Pancreas (tissue), 10 donors: ENCODE measurements at regions not wholly inside any gene's neighbourhood (a gene's known extent, or its start where the extent isn't known, plus 50 kb on each side); places are given as distances from the start of the nearest gene placed in this dataset.

Experiments used
- ATAC-seq, 4 donors: fragments of 200-7000 bp; cut with Tn5 transposase; one replicate each; pipeline versions ENCODE4 v1.8.0 to v1.9.1; 2020; ENCODE audit warnings: mild to moderate bottlenecking in 4 of 4, moderate library complexity in 4 of 4
- DNase-seq, 6 donors: peaks; one replicate each; pipeline ENCODE4 v3.0.0-alpha.2; 2020
- FAIRE-seq: peaks from 2 replicates; lab custom pipeline; 2012; peaks lifted over from hg19 to GRCh38; lab: Jason Lieb, UNC
- H3K27ac ChIP-seq, 4 donors: fragments of 200-600 bp; sonication (generic); 1 replicate in 3 of 4; 2 replicates in 1 of 4; pipeline versions ENCODE4 v1.5.0 to v1.8.0; 2020
- H3K27me3 ChIP-seq, 4 donors: fragments of 200-600 bp; one replicate each; pipeline ENCODE4 v1.8.0; 2021
- H3K36me3 ChIP-seq, 3 donors: fragments of 200-600 bp; sonication (generic) in 1 of 3; one replicate each; pipeline versions ENCODE4 v1.5.0 to v1.8.0; 2020 to 2021
- H3K4me1 ChIP-seq, 3 donors: fragments of 200-600 bp; one replicate each; pipeline ENCODE4 v1.8.0; 2021
- H3K4me3 ChIP-seq, 4 donors: fragments of 200-600 bp; sonication (generic) in 2 of 4; one replicate each; pipeline versions ENCODE4 v1.5.0 to v1.8.0; 2020 to 2021
- H3K9me3 ChIP-seq, 4 donors: fragments of 200-600 bp; one replicate each; pipeline ENCODE4 v1.8.0; 2021
- WGBS, 2 donors: extraction: QIAGEN DNeasy Blood & Tissue Kit; methylation state at CpG; one replicate each; pipeline ENCODE4 v1.1.7; 2013; 5-methylcytosine and 5-hydroxymethylcytosine counted together
- intact Hi-C, 3 donors: fragments of 100-400 bp; cut with DNase I; formaldehyde crosslinking; loops; one replicate each; pipeline versions ENCODE4 v1.11.1 to v1.14.2; 2022
- TF ChIP-seq, protein P1 (sequence below), 4 donors: fragments of 200-600 bp; sonication (generic) in 3 of 4; IDR thresholded peaks; one replicate each; pipeline versions ENCODE4 v1.5.0 to v1.8.0; 2021; ENCODE audit warnings: antibody characterized with exemption in 4 of 4
- donor health status: healthy with polysubstance abuse.
- donor health status: DM: no; HTN: no; CAD: no; lungs with moderate emphysema.
- donor health status: DM: no; HTN: no; CAD: no.
- donor health status: control.
- donor health status: control.
- donor health status: Bipolar disorder and iron deficiency.
- donor health status: DM: yes; HTN: yes; CAD: no.
- donor health status: DM: no; HTN: no; CAD: no.
- donor health status: DM: no; HTN: no; CAD: no.
- donor health status: DM: yes; HTN: yes; CAD: no.

DNA sequence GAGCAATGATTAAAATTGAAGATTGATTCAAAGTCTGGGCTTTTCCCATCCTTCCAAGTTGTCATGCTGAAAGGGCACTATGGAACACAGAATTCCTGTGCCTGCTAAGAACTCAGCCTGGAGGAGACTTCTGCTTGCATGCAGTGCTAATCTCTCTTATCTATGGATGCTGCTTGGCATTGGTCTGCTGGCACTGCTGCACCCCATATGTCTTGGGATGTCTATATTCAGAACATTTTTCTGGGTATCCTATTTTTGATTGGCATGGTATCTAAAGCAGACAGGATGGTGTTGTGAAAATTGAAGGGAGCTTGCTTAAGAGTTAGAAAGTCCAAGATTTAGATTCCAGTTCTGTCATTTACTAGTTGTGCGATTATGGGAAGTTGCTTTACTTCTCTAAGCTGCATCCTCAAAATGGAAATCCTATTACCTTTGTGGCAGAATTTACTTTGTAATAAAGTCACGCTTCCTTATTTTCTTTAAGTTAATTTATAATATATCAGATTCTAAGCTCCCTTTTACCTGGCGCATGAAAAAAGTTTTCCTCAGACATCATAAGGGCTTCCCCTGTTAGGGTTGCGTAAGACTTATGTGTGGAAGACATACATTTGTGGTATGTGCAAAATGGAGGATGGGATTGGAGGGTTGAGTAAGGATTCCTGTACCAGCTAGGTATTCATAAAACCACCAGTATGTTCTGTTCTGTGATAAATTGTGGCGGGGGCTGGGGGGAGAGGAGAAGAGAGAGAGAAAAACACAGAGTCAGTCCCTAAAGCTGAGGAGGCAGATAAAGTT is 254.0 kb downstream of the DMAC1 start:
- no peak for ATAC-seq
- Histone ChIP-seq H3K36me3 (no peaks in the 10 kb centered on the region), H3K27ac (no peak overlapping the region), H3K27me3 (no peaks in the 10 kb centered on the region), H3K4me3 (no peak overlapping the region), H3K9me3 (no peaks in the 10 kb centered on the region), H3K4me1 (no peaks in the 10 kb centered on the region)
- WGBS, 2 donors = 89 to 91% methylated on average over 5 of the region's 5 CpGs
- no peak for FAIRE-seq
- intact Hi-C loops = no loop called here
- no peak for DNase-seq
- TF ChIP-seq, protein P1, sequence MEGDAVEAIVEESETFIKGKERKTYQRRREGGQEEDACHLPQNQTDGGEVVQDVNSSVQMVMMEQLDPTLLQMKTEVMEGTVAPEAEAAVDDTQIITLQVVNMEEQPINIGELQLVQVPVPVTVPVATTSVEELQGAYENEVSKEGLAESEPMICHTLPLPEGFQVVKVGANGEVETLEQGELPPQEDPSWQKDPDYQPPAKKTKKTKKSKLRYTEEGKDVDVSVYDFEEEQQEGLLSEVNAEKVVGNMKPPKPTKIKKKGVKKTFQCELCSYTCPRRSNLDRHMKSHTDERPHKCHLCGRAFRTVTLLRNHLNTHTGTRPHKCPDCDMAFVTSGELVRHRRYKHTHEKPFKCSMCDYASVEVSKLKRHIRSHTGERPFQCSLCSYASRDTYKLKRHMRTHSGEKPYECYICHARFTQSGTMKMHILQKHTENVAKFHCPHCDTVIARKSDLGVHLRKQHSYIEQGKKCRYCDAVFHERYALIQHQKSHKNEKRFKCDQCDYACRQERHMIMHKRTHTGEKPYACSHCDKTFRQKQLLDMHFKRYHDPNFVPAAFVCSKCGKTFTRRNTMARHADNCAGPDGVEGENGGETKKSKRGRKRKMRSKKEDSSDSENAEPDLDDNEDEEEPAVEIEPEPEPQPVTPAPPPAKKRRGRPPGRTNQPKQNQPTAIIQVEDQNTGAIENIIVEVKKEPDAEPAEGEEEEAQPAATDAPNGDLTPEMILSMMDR (IDR thresholded peaks at IDR 0.05) = no peak

DNA sequence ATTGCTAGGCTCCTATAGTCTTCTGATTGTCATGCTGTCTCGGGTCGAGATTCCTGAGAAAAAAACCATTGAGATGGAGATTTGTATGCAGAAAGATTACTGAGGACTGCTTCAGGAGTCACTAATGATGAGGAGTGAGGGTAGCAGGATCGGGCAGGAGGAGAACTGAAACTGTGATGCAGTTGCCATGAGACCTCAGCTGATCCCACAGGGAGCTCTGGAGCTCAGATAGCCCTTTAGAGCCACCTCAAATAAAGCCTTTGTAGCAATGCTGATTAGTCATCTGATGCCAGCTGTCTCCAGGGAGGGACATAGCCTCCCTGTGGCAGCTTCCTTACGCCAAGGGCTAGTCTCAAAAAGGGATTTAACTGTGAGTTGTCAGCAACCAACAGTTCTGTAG is 256.9 kb downstream of the DMAC1 start:
- no peak for ATAC-seq
- no peak for FAIRE-seq
- no peaks in the 10 kb centered on the region for H3K27me3 ChIP-seq
- no peak for DNase-seq
- intact Hi-C loops = no loop called here
- H3K4me1 ChIP-seq = no peaks in the 10 kb centered on the region
- no peaks in the 10 kb centered on the region for H3K36me3 ChIP-seq
- TF ChIP-seq, protein P1 (IDR thresholded peaks at IDR 0.05) = no peak
- WGBS, 2 donors = 73 to 74% methylated on average over 4 of the region's 4 CpGs
- H3K4me3 ChIP-seq = no peak overlapping the region
- no peak overlapping the region for H3K27ac ChIP-seq
- H3K9me3 ChIP-seq = no peaks in the 10 kb centered on the region

DNA sequence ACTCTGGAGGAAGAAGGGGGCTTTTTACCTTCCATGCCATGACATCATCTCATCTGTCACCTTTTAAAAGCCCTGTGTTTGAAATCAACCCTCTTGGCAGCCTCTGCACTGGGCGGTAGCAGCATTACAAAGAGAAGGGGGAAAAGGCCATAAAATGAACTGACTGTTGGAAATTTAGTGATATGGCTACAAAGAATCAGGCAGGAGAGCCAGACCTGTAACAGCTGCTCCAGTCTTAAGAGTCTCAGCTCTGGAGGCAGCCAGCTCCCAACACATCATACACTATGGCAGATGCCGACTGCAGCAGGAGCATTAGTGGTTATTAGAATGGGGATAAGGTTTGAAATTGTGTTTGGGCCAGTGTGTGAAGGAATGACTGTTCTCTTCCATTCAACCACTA is 257.5 kb downstream of the DMAC1 start:
- FAIRE-seq (no peak), ATAC-seq (no peak), DNase-seq (no peak)
- intact Hi-C loops = no loop called here
- TF ChIP-seq, protein P1 (IDR thresholded peaks at IDR 0.05) = no peak
- H3K4me3 ChIP-seq = no peak overlapping the region
- H3K4me1 ChIP-seq = no peaks in the 10 kb centered on the region
- no peaks in the 10 kb centered on the region for H3K9me3 ChIP-seq
- 83 to 88% methylated on average over 2 of the region's 2 CpGs for WGBS, 2 donors
- no peaks in the 10 kb centered on the region for H3K27me3 ChIP-seq
- no peaks in the 10 kb centered on the region for H3K36me3 ChIP-seq
- no peak overlapping the region for H3K27ac ChIP-seq

DNA sequence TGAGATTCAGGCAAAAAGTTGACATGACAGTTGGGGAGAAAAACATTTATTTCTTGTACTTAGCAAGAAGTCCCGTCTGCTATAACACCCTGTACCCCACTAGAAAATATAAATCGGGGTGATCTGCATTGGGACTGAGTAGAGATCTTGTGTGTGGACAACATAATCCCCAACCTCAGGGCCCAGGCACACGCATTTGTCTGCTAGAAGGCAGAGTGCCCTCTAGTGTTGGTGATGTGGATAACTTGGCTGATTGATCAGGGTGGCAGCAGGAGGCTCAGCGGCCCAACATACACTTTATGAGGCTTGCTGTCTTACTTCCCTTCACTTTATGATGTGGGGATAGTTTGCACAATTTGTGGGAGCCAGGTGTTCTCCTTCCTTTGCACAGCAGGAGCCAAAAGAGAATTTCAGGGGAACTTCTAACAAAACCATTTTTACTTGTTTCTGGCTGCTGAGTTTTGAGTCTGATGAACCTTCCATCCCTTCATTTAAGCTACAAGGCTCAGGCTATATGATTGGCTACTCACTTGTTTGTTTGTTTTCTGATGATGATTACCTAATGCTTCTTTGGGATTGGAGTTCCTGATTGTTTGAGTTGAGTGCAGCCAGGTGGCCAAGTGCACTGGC is 263.2 kb downstream of the DMAC1 start:
- FAIRE-seq (no peak), DNase-seq (peak in 5 of 6 donors; percentile 8 to 58 (median 39)), ATAC-seq (peak; percentile 46 to 85 (median 80))
- H3K9me3 ChIP-seq = no peaks in the 10 kb centered on the region
- no peaks in the 10 kb centered on the region for H3K36me3 ChIP-seq
- H3K27me3 ChIP-seq = no peaks in the 10 kb centered on the region
- intact Hi-C loops = no loop called here
- 28 to 39% methylated on average over 4 of the region's 4 CpGs for WGBS, 2 donors
- H3K27ac ChIP-seq = no peak overlapping the region
- no peak overlapping the region for H3K4me3 ChIP-seq
- H3K4me1 ChIP-seq = no peaks in the 10 kb centered on the region
- TF ChIP-seq, protein P1 (IDR thresholded peaks at IDR 0.05) = peak; percentile 35 to 55 (median 46)
